NCI-H510A (cell line): ENCODE measurements at regions not wholly inside any gene's neighbourhood (a gene's known extent, or its start where the extent isn't known, plus 50 kb on each side); places are given as distances from the start of the nearest gene placed in this dataset.

Experiments
- DNase-seq: peaks from one replicate; lab custom pipeline; 2025; lab: John Stamatoyannopoulos, UW

- DNase-seq = no peak
Observed at GRCh38 chr12:115078990-115079389, 395.0 kb upstream of the TBX3 start.

DNA sequence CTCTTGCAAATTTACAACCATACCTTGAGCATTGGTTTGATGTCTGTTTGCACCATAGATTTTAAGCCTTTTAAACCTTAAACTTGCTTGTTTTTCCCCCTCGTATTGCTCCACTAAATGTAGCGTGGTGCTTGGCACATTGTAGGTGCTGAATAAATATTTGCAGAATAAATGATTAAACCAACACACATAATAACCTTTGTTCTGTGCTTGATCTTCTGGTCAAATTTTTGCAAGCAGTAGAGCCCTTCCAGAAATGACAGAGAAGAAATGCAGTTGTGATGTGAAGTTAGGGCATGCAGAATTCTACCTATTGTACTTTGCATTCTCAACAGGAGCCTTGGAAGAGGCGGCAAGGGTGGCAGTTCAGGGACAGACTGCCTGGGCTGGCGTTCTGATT lies 394.4 kb upstream of the TBX3 start:
- no peak for DNase-seq

- no peak for DNase-seq
Observed at GRCh38 chr12:115075552-115076170, 391.7 kb upstream of the TBX3 start.

- no peak for DNase-seq
Observed at GRCh38 chr12:115074617-115075016, 390.6 kb upstream of the TBX3 start.

DNA sequence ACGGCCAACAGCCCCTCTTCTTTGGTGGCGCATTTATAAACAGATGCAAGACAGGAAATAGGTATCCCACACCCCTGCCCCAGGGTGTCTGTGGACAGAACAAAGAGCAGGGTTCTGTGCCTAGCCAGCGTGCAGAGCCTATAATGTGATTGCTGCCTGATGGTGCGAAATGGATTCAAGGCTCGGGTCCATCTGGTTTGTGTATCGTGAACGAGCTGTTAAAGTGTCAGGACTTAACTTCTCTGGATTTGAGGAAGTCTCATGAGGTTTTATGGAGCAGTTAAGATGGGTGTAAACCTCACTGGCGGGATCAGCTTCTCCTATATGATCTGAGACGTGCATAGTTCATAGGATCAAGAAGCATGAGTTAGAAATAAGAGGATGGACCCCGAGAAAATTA lies 388.7 kb upstream of the TBX3 start:
- no peak for DNase-seq

DNA sequence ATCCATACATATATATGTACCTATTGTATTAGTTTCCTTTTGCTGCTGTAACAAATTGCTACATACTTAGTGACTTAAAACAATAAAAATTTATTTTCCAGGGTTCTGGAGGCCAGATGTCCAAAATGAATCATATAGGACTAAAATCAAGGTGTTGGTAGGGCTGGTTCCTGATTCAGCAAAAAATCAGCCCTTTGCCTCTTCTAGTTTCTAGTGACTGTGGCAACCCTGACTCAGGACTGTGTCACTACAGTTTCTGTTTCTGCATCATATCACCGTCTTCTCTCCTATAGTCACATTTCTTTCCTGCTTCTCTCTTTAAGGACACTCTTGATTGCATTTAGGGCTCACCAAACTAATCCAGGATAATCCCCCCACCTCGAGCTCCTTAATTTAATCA lies 386.3 kb upstream of the TBX3 start:
- no peak for DNase-seq

DNA sequence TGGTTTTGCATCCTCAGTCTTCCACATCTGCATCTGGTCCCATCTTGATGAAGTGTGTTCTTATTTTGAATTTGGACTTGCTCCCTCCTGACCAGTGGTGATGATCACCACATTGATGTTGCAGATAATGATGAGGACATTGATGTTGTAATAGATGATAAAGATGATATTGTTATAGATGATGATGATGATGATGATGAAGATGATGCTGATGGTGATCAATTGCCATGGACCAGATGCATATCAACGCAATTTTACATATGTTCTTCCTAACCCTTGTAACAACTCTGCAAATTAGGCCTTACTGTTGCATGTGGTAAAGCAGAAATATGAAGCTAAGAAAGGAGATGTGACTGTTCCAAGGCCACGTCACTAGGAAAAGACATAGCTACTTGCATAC lies 380.3 kb upstream of the TBX3 start:
- no peak for DNase-seq

DNA sequence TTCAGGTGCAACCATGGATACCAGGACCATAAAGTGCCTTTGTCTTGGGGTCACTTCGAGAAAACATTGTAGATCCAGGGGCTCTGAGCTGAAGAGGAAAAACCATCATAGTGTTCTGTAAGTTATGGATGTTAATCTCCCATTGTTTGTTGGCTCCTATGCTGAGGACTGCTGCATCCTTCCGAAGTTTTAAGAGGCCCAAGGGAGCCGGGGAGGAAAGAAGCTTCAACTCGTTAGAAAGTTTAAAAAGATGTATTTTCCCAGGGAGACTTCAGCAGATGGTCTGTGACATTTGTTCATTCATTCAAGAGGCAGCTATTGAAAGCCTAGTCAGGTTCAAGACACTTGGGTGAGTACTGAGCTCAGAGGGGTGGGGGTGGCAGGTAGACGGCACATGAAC lies 378.8 kb upstream of the TBX3 start:
- DNase-seq = no peak

GRCh38 chr12:115060477-115061168 lies 376.6 kb upstream of the TBX3 start:
- DNase-seq = no peak

GRCh38 chr12:115057445-115057844 lies 373.5 kb upstream of the TBX3 start:
- DNase-seq = no peak

GRCh38 chr12:115051378-115051777 lies 367.4 kb upstream of the TBX3 start:
- no peak for DNase-seq

DNA sequence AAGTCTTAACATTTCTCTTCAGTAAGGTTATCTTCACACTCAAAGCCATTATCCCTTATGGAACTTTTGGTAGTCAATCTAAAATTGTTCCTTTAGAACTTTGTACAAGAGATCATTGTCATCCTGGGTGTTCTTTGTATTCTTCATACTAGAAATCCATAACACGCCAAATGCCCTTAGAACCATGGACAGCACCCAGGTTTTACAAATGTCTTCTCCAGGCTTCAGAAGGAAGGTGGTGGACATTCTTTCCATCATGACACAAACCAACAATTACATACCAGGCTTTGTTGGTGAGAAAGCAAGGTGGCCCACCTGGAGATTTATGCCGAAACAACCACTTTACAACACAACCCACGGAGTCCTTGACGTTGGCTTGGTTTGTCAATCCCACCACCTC lies 365.6 kb upstream of the TBX3 start:
- no peak for DNase-seq

DNA sequence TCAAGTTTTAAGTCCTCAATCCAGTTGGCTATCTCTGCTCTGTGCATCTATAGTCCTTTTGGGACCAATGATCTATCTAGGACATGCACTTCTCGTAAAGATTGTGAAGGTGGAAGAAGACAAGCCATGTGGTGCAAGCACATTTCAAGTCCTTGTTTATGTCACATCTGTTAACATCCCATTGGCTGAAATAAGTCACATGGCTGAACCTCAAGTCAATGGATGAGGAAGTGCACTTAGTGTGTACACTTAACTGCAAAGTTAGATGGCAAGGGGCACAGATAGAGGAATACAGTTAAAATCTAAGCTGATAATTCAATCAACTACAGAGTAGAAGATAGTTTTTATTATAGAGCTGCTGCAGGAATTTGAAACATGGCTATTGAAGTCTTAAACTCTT lies 362.8 kb upstream of the TBX3 start:
- DNase-seq = no peak

DNA sequence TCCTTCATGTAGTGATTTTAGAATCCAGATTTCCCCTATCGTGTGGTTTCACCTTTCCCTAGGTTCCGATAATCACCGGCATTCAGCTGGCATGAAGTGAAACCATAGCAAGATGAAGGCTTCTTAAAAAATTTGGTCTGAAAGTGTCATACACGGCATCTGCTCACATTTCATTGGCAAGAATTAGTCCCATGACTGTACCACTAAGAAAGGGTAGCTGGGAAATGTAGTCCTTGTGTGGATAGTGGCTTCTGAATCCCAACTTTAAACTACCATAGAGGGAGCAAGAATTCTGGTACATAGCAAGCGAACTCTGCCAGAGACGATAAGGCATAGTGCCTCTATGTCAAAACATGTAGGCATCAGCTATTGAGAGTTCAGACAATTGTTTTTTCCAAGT lies 360.1 kb upstream of the TBX3 start:
- no peak for DNase-seq

- no peak for DNase-seq
Observed at GRCh38 chr12:115043079-115043478, 359.1 kb upstream of the TBX3 start.

DNA sequence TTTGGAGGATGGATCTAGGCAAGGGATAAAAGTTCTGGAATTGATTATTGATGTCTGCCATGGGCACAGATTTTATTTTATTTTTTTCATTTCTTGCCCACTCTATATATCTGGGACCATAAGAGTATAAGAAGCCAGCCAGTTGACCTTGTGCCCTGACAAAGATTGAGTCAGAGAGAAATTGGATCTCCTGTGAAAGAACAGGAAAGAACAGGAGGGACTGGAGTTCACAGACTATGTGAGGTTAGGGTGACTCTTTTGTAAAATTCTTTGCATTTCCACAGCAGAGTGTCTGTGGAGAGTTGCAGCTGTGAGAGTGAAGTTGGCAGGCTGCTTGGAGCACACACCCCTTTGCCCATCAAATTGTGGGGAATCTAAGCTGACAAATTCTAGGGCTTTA lies 358.4 kb upstream of the TBX3 start:
- no peak for DNase-seq

DNA sequence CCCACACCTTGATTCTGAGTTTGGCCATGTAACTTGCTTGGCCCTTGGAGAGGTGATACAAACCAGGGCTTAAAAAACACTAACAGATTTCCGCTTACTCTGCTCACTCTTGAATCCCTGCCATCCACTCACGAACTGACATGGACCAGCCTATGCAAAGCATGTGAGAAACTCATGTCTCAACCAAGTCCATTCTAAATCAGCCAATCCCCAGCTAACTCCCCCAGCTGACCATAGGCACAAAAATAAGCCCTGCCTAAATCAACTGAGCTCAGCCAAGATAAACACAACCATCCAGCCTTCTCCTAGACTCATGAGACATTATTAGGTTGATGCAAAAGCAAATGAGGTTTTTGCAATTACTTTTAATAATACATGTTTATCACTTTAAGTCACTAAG lies 353.9 kb upstream of the TBX3 start:
- DNase-seq = no peak

DNA sequence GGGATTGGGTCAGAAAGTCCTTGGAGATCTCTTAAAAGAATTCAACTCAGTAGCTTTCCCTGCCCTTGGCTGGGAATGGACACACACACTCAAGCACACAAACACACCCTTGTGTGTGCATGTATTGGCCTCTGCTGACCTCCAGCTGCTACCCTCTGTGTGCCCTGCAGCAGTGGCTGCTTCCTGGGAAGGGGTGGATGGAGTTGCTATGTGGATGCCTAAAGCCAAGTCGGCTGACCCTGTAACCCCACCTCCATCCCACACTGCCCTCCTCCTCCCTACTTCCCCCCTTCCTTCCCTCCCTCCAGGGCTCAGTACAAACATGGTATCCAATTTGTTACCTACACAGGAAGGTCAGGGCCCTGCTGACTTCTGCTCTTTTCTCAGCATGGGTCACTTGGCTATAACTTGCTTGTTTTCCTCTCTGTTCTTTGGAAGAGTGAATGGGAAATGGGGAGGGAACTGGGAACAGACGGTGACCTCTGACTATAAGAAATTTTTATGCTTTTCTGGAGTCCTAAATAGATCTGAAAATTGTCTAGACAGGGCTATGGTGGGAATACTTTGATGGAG lies 351.6 kb upstream of the TBX3 start:
- no peak for DNase-seq

GRCh38 chr12:115032521-115032920 lies 348.5 kb upstream of the TBX3 start:
- no peak for DNase-seq

- no peak for DNase-seq
Observed at GRCh38 chr12:115030017-115030416, 346.0 kb upstream of the TBX3 start.

GRCh38 chr12:115024531-115024930 lies 340.6 kb upstream of the TBX3 start:
- no peak for DNase-seq

DNA sequence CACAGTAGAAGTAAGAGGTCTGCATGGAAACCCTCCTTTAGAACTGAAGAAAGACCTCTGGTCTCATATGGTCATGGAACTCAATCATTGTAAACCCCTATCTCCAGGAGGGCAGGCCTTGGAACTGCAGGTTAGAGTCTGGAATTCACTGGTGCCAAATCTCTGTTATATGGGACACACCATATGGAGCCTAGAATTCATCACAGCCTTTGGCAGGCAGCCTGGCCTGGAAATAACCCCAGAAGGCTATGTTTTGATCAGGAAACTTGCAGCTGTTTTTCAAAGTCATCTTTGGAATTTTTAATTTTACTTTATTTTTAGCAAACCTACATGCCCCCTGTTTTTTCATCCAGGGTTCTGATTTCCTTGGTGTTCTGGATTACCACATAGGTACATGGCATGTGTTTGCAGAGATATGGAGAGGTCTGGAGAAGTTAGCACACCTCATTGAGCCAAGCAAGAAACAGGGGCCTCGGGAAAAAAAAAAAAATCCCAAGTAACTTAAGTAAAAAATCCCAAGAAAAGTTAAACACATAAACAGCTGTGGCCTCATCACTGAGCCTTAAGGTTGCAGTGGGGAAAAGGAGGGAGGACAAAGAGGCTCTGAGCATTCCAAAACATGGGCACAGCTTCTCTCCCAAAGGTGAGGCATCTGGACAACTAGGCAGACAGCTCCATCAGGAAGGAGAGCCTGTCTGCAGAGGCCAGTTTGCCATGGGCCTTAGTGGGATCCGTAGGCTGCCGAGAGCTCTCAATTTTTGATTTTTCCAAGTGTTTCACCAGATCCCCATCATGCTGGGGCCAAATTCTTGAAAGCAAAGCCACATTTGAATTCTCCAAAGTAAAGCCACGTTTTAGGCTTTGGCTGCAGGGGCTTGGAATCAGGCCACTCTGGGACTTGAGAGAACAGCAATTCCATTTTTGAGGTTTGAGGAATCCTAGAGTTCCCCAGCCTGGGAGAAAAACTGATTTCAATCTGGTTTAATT lies 339.6 kb upstream of the TBX3 start:
- no peak for DNase-seq

- no peak for DNase-seq
Observed at GRCh38 chr12:115020091-115020490, 336.1 kb upstream of the TBX3 start.
